K562 (cell line): ENCODE measurements at regions not wholly inside any gene's neighbourhood (a gene's known extent, or its start where the extent isn't known, plus 50 kb on each side); places are given as distances from the start of the nearest gene placed in this dataset.

Experiments used
- ATAC-seq: fragments of 200-7000 bp; cut with Tn5 transposase; 3 replicates; pipeline ENCODE4 v1.9.1; 2020; ENCODE audit warnings: moderate library complexity
- BruUV-seq: library from RNA; stranded (reverse); fragments of 400-500 nt; replicated peaks from 2 replicates; lab custom pipeline; 2021; lab: Mats Ljungman, UMichigan
- CTCF ChIA-PET: fragments of 300-600 bp; formaldehyde crosslinking; extraction: SDS; loops from one replicate; lab custom pipeline; 2021; ENCODE audit warnings: low intra/inter-chr PET ratio; lab: Yijun Ruan, JAX
- POLR2A ChIA-PET: fragments of 300-600, 350-650 bp; sonication (Branson Sonifier 250); formaldehyde crosslinking; extraction: SDS; loops from one replicate; lab custom pipeline; 2021; ENCODE audit warnings: antibody characterized with exemption, inconsistent platforms; lab: Yijun Ruan, JAX
- DNase-seq, 4 experiments: peaks; one replicate each; pipeline versions ENCODE4 v3.0.0 to v3.0.0-alpha.2; 2011 to 2018; ENCODE audit warnings: low spot score in 3 of 4, mixed read lengths in 3 of 4; ENCODE audit errors: extremely low read depth in 1 of 4
- FAIRE-seq: peaks from 2 replicates; lab custom pipeline; 2011; peaks lifted over from hg19 to GRCh38; lab: Jason Lieb, UNC
- H2AFZ ChIP-seq: 2 replicates; pipeline ENCODE4 v1.6.0; 2011; ENCODE audit warnings: low read depth, low read length, control low read depth, inconsistent platforms
- H3K27ac ChIP-seq: fragments of 200-600 bp; 3 replicates; pipeline ENCODE4 v1.8.0; 2011; ENCODE audit warnings: low read depth, mild to moderate bottlenecking, control low read depth, inconsistent platforms, low read length, moderate library complexity, mixed read lengths; ENCODE audit errors: extremely low read depth
- H3K27me3 ChIP-seq, 2 experiments: fragments of 300-600 bp in 1 of 2; 2 replicates in 1 of 2; 3 replicates in 1 of 2; pipeline versions ENCODE4 v1.6.0 to v1.8.0; 2011; ENCODE audit warnings: inconsistent platforms in 2 of 2, low read length in 2 of 2, mild to moderate bottlenecking in 1 of 2, mixed read lengths in 1 of 2, moderate library complexity in 1 of 2; ENCODE audit not compliant: control insufficient read depth in 2 of 2, insufficient read depth in 2 of 2
- H3K36me3 ChIP-seq: fragments of 300-600 bp; 3 replicates; pipeline ENCODE4 v1.8.0; 2011; ENCODE audit warnings: mild to moderate bottlenecking, low read length, inconsistent platforms; ENCODE audit not compliant: control insufficient read depth, insufficient read depth
- H3K4me1 ChIP-seq, 2 experiments: fragments of 200-600 bp in 1 of 2; replicated peaks in 1 of 2; 2 replicates in 1 of 2; 3 replicates in 1 of 2; pipeline versions ENCODE4 v1.5.1 to v1.8.0; 2011; ENCODE audit warnings: inconsistent platforms in 2 of 2, low read length in 2 of 2, mild to moderate bottlenecking in 1 of 2, mixed read lengths in 1 of 2, moderate library complexity in 1 of 2; ENCODE audit not compliant: control insufficient read depth in 2 of 2, insufficient read depth in 2 of 2
- H3K4me2 ChIP-seq: 2 replicates; pipeline ENCODE4 v1.6.1; 2011; ENCODE audit warnings: low read length, control low read depth, inconsistent platforms, mixed read lengths; ENCODE audit not compliant: insufficient read depth
- H3K4me3 ChIP-seq: fragments of 200-600 bp; sonication (generic), shearing (Covaris generic); 2 replicates; pipeline ENCODE4 v1.5.1; 2016; ENCODE audit warnings: control low read depth, inconsistent platforms
- H3K79me2 ChIP-seq: fragments of 200-600 bp; 3 replicates; pipeline ENCODE4 v1.8.0; 2011; ENCODE audit warnings: low read length, inconsistent platforms; ENCODE audit not compliant: control insufficient read depth, insufficient read depth
- H3K9ac ChIP-seq, 2 experiments: 2 replicates each; pipeline versions ENCODE4 v1.6.0 to v1.6.1; 2011; ENCODE audit warnings: low read depth in 2 of 2, low read length in 2 of 2, control low read depth in 1 of 2, inconsistent platforms in 1 of 2, mild to moderate bottlenecking in 1 of 2, mixed read lengths in 1 of 2; ENCODE audit not compliant: insufficient read depth in 1 of 2
- H3K9me1 ChIP-seq: one replicate; pipeline ENCODE4 v1.6.0; 2011; ENCODE audit warnings: inconsistent platforms, mild to moderate bottlenecking, low read length, moderate library complexity; ENCODE audit not compliant: control insufficient read depth, insufficient read depth
- H3K9me3 ChIP-seq: replicated peaks from 2 replicates; pipeline ENCODE4 v1.5.1; 2011; ENCODE audit warnings: low read depth, low read length, inconsistent platforms; ENCODE audit not compliant: control insufficient read depth, insufficient read depth
- H4K20me1 ChIP-seq: replicated peaks from 2 replicates; pipeline ENCODE4 v1.6.1; 2011; ENCODE audit warnings: low read length, inconsistent platforms, mixed read lengths; ENCODE audit not compliant: control insufficient read depth, insufficient read depth
- AFF4 ChIP-seq: sonication (generic); formaldehyde crosslinking; IDR thresholded peaks from 2 replicates; pipeline ENCODE4 v1.8.0; 2023; ENCODE audit warnings: mild to moderate bottlenecking, missing genetic modification reagents
- CHCHD3 ChIP-seq: fragments of 250-450 bp; sonication (Bioruptor Pico); IDR thresholded peaks from 2 replicates; pipeline ENCODE4 v2.1.2; 2022; ENCODE audit warnings: mild to moderate bottlenecking
- CTBP1 ChIP-seq: fragments of 450-650 bp; IDR thresholded peaks from 2 replicates; pipeline ENCODE4 v1.6.1; 2016; ENCODE audit warnings: borderline replicate concordance
- EP400 ChIP-seq: fragments of 450-650 bp; IDR thresholded peaks from 2 replicates; pipeline ENCODE4 v1.6.1; 2017; ENCODE audit warnings: antibody characterized with exemption, mild to moderate bottlenecking, moderate library complexity
- ETS1 ChIP-seq: conservative IDR thresholded peaks from 2 replicates; pipeline ENCODE4 v1.6.1; 2011; ENCODE audit warnings: low read depth, mild to moderate bottlenecking, low read length; ENCODE audit not compliant: control insufficient read depth
- HDAC2 ChIP-seq: fragments of 450-650 bp; IDR thresholded peaks from 2 replicates; pipeline ENCODE4 v1.6.1; 2016; ENCODE audit warnings: mild to moderate bottlenecking
- HOXB6 ChIP-seq: fragments of 250-450 bp; sonication (Bioruptor Pico); IDR thresholded peaks from 2 replicates; pipeline ENCODE4 v1.5.1; 2022; ENCODE audit warnings: mild to moderate bottlenecking, borderline replicate concordance
- MECOM ChIP-seq: fragments of 250-450 bp; sonication (Bioruptor Pico); IDR thresholded peaks from 2 replicates; pipeline ENCODE4 v1.8.0; 2022; ENCODE audit warnings: inconsistent platforms
- MTA3 ChIP-seq: fragments of 450-650 bp; formaldehyde crosslinking; IDR thresholded peaks from 2 replicates; pipeline ENCODE4 v1.6.1; 2017; ENCODE audit warnings: mild to moderate bottlenecking, borderline replicate concordance
- PTTG1 ChIP-seq: fragments of 450-650 bp; IDR thresholded peaks from 2 replicates; pipeline ENCODE4 v1.6.1; 2016; ENCODE audit warnings: low read depth, mild to moderate bottlenecking, missing genetic modification characterization, missing compliant biosample characterization
- SMAD4 ChIP-seq: fragments of 250-450 bp; sonication (Bioruptor Pico); conservative IDR thresholded peaks from 2 replicates; pipeline ENCODE4 v1.8.0; 2021; ENCODE audit warnings: inconsistent platforms, mild to moderate bottlenecking, moderate library complexity
- SMARCC2 ChIP-seq: fragments of 450-650 bp; IDR thresholded peaks from 2 replicates; pipeline ENCODE4 v1.6.1; 2017; ENCODE audit warnings: antibody characterized with exemption, moderate library complexity, mild to moderate bottlenecking, low read depth
- ZNF384 ChIP-seq: IDR thresholded peaks from 2 replicates; pipeline ENCODE4 v1.6.1; 2012; ENCODE audit warnings: low read depth, low read length, improper control_type of control experiment
- ZNF717 ChIP-seq: fragments of 250-450 bp; sonication (Bioruptor Pico); IDR thresholded peaks from 2 replicates; pipeline ENCODE4 v1.5.0; 2021
- in situ Hi-C: fragments of 300-500 bp; cut with MboI; formaldehyde crosslinking; loops from 4 replicates; pipeline ENCODE4 v1.15.0; 2018; ENCODE audit warnings: inconsistent platforms, mixed read lengths
- intact Hi-C: fragments of 100-400 bp; cut with micrococcal nuclease; formaldehyde crosslinking; loops from 2 replicates; pipeline ENCODE4 v1.14.2; 2022

GRCh38 chr4:42819863-42820514 lies 72.5 kb upstream of the GRXCR1 start (continued):
- TF ChIP-seq CTBP1 = no peak
- TF ChIP-seq SMAD4 (CRISPR knock-in tag) = no peak
- no peak for TF ChIP-seq ZNF384
- no peak for TF ChIP-seq MECOM (CRISPR knock-in tag)
- TF ChIP-seq PTTG1 = no peak

DNA sequence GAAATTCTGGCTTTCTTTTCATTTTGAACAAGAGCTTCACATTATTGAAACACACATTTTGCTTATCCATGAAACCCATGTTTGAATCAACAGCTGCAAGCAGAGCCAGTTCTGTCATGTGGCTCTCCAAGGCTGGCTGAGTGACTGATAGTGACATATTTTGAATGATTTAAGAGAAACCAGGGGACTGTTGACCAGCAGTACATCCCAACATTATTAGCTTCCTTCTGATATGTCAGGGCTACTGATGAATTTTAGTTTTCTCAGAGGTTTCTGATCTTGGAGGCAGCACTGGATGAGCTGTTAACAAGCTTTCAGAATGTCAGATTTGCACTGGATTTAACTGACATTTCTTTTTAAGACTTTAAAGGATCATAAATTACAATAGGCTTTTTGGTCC lies 74.6 kb upstream of the GRXCR1 start:
- no peaks in the 10 kb centered on the region for H3K9me3 ChIP-seq
- ATAC-seq = no peak
- intact Hi-C loops (no loop called here), in situ Hi-C loops (no loop called here)
- no peak overlapping the region for H3K4me3 ChIP-seq
- H3K4me1 ChIP-seq = no peaks in the 10 kb centered on the region
- H4K20me1 ChIP-seq = no peaks in the 10 kb centered on the region
- no peak overlapping the region for H2AFZ ChIP-seq
- H3K27me3 ChIP-seq = no peaks in the 10 kb centered on the region
- FAIRE-seq = no peak
- H3K27ac ChIP-seq = no peak overlapping the region
- no peak overlapping the region for H3K4me2 ChIP-seq
- DNase-seq = no peak
- ChIA-PET POLR2A (interaction anchor here (0.6 kb wide), 1 partner anchor 1582 kb away, joined by 3 read pairs; no protein-coding TSS in a partner anchor), CTCF (no interaction called here)
- no peaks in the 10 kb centered on the region for H3K79me2 ChIP-seq
- no peak overlapping the region for H3K9ac ChIP-seq
- H3K9me1 ChIP-seq = no peaks in the 10 kb centered on the region
- H3K36me3 ChIP-seq = no peaks in the 10 kb centered on the region
- BruUV-seq = no TSS peak
- TF ChIP-seq ZNF717 (CRISPR knock-in tag) (no peak), ETS1 (no peak), CHCHD3 (CRISPR knock-in tag) (no peak), HOXB6 (CRISPR knock-in tag) (no peak), MTA3 (no peak), SMARCC2 (no peak), AFF4 (CRISPR knock-in tag) (no peak), EP400 (no peak), HDAC2 (no peak)
